GM23338 (cell line): ENCODE measurements at regions not wholly inside any gene's neighbourhood (a gene's known extent, or its start where the extent isn't known, plus 50 kb on each side); places are given as distances from the start of the nearest gene placed in this dataset.
"Not testable (repeated sequence)": the region's sequence is repeated elsewhere in the genome, so short reads cannot be mapped to it uniquely, and the experiment has no call there.

Source experiments
- CREB1 ChIP-seq: fragments of 250-450 bp; sonication (Bioruptor Pico); IDR thresholded peaks from 2 replicates; pipeline ENCODE4 v1.5.0; 2020; ENCODE audit warnings: low read depth, mild to moderate bottlenecking, moderate library complexity
- CTCF ChIP-seq, 2 experiments: fragments of 200-600 bp in 1 of 2; sonication (generic) in 1 of 2; conservative IDR thresholded peaks; 2 replicates each; pipeline versions ENCODE4 v1.5.1 to v1.6.1; 2016 to 2017; ENCODE audit warnings: antibody characterized with exemption in 2 of 2, low read depth in 2 of 2, mild to moderate bottlenecking in 2 of 2, moderate library complexity in 1 of 2
- EZH2 ChIP-seq: fragments of 200-600 bp; sonication (generic); IDR thresholded peaks from one replicate; pipeline ENCODE4 v1.8.0; 2017; ENCODE audit warnings: antibody characterized with exemption, mild to moderate bottlenecking, low read depth; ENCODE audit not compliant: unreplicated experiment
- EZH2phosphoT487 ChIP-seq: fragments of 200-600 bp; sonication (generic); IDR thresholded peaks from one replicate; pipeline ENCODE4 v1.8.1; 2018; ENCODE audit warnings: antibody characterized with exemption; ENCODE audit not compliant: unreplicated experiment
- REST ChIP-seq: IDR thresholded peaks from one replicate; pipeline ENCODE4 v1.6.1; 2018; ENCODE audit warnings: antibody characterized with exemption; ENCODE audit not compliant: unreplicated experiment
- ZNF114 ChIP-seq: fragments of 250-450 bp; sonication (Bioruptor Pico); IDR thresholded peaks from 2 replicates; pipeline ENCODE4 v1.5.0; 2020; ENCODE audit warnings: mild to moderate bottlenecking, moderate library complexity
- ZNF462 ChIP-seq: fragments of 250-450 bp; sonication (Bioruptor Pico); IDR thresholded peaks from 2 replicates; pipeline ENCODE4 v1.5.0; 2020; ENCODE audit warnings: mild to moderate bottlenecking, moderate library complexity

GRCh38 chr16:77506492-77506891, 71.7 kb upstream of the ADAMTS18 start:
- TF ChIP-seq CTCF (conservative IDR thresholded peaks at IDR 0.05; ENCODE audit: low read depth in 2 of 2); EZH2; ZNF114; ZNF462; REST; CREB1 (CRISPR knock-in tag); EZH2phosphoT487: not testable (repeated sequence)
